Adipocyte (in vitro differentiated cells): ENCODE measurements at regions not wholly inside any gene's neighbourhood (a gene's known extent, or its start where the extent isn't known, plus 50 kb on each side); places are given as distances from the start of the nearest gene placed in this dataset.
A peak's percentile ranks its signal among the peaks of the same experiment; 100 is the strongest.

ENCODE experiments used
- DNase-seq: peaks from one replicate; pipeline ENCODE4 v3.0.0-alpha.2; 2015; ENCODE audit warnings: low read depth
- H3K27me3 ChIP-seq: replicated peaks from 2 replicates; pipeline ENCODE4 v1.7.0; 2013; ENCODE audit warnings: mild to moderate bottlenecking, low read length, moderate library complexity; ENCODE audit not compliant: control insufficient read depth, insufficient read depth
- H3K36me3 ChIP-seq: 2 replicates; pipeline ENCODE4 v1.7.0; 2013; ENCODE audit warnings: low read length, mild to moderate bottlenecking, moderate library complexity; ENCODE audit not compliant: control insufficient read depth, insufficient read depth, severe bottlenecking
- H3K4me1 ChIP-seq: 2 replicates; pipeline ENCODE4 v1.7.0; 2013; ENCODE audit warnings: mild to moderate bottlenecking, low read length, moderate library complexity; ENCODE audit not compliant: control insufficient read depth, insufficient read depth
- H3K4me3 ChIP-seq: 2 replicates; pipeline ENCODE4 v1.7.0; 2013; ENCODE audit warnings: mild to moderate bottlenecking, low read length, moderate library complexity
- H3K9ac ChIP-seq: 2 replicates; pipeline ENCODE4 v1.7.0; 2013; ENCODE audit warnings: mild to moderate bottlenecking, low read length, moderate library complexity
- H3K9me3 ChIP-seq: 2 replicates; pipeline ENCODE4 v1.7.0; 2013; ENCODE audit warnings: mild to moderate bottlenecking, low read length, moderate library complexity; ENCODE audit not compliant: control insufficient read depth

DNA sequence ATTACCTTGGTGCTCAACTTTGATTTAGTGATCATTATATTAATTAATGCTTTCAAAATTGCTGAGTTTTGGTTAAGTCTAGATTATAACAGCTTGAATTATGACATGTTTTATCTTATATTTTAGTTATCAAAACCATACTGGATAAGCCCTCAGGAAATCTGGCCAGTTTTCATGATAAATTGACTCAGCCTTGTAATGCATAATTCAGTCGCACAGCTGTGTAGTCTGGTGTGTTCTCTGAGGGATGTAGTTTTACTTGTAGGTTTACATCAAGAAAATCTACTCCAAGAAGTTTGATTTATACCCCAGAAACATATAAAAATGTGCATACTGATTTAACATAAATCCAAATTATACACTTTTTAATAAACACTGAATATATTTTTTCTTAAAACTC is 477.5 kb downstream of the SPRY1 start:
- Histone ChIP-seq H3K27me3 (no peaks in the 10 kb centered on the region), H3K9me3 (no peaks in the 10 kb centered on the region)
- no peak for DNase-seq

DNA sequence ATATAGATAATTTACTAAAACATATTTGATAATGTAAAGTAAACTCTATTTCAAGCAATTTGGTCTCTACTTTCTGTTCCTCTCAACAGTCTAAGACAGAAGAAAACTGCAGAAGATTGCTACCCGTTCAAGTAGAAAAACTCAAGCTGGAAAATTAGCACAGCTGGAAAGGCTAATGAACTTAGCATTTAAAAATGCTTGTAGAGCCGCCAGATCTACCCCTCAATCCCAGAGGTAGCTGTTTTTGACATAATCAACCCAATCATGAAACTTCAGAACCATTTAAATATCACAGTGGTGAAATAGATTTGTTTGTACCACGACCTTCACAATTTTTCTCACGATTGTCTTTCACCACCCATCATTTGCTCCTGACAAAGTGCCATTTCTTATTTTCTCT is 479.5 kb downstream of the SPRY1 start:
- H3K27me3 ChIP-seq: no peaks in the 10 kb centered on the region
- no peak overlapping the region for H3K9ac ChIP-seq
- H3K4me3 ChIP-seq: no peak overlapping the region
- H3K36me3 ChIP-seq: no peaks in the 10 kb centered on the region
- H3K4me1 ChIP-seq: peaks cover 10% of the 10 kb centered on the region
- DNase-seq: no peak
- H3K9me3 ChIP-seq: no peaks in the 10 kb centered on the region

More for the DNA sequence above, 477.5 kb downstream of the SPRY1 start:
- Histone ChIP-seq H3K4me1 (peaks cover 22% of the 10 kb centered on the region), H3K4me3 (no peak overlapping the region), H3K9ac (no peak overlapping the region), H3K36me3 (no peaks in the 10 kb centered on the region)

DNA sequence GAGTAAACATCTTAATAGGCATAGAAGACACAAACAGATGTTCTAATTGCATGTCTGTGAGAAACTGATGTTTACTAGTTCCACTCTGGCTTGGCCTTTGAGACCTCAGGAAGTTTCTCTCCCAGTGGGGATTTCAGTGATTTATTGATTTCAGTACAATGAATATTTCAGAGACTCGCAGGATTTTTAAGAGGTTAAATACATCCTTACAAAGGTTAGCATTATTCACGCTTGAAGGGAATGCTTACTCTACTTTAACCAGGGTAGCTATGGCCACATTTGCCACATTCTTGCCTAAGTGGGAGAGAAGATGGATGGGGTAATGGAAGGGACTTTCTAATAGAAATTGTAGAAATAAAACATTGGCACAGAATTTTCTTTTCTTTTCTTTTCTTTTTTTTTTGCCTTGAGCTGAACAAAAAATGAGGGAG is 480.1 kb downstream of the SPRY1 start:
- H3K9ac ChIP-seq: no peak overlapping the region
- H3K4me3 ChIP-seq: no peak overlapping the region
- no peak for DNase-seq

DNA sequence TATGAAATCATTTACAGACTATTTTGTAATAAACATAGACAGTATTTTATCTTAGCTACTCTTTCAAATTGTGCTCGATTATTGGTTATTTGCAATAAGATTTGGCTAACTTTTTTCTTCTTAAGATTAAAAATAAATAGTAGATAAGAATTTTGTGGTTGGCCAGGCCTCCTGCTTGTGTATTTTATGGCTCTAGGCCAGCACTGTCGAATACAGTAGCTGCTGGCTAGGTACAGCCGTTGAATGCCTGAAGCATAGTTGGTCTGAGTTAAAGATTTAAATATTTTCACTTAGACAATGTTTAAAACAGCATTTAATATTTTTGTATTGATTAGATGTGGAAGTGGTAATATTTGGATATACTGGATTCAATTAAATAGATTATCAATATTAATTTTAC is 481.0 kb downstream of the SPRY1 start:
- no peaks in the 10 kb centered on the region for H3K9me3 ChIP-seq
- H3K9ac ChIP-seq: no peak overlapping the region
- H3K36me3 ChIP-seq: no peaks in the 10 kb centered on the region
- H3K27me3 ChIP-seq: no peaks in the 10 kb centered on the region
- no peak overlapping the region for H3K4me3 ChIP-seq
- DNase-seq: no peak
- H3K4me1 ChIP-seq: peaks cover 10% of the 10 kb centered on the region

More for the DNA sequence above, 480.1 kb downstream of the SPRY1 start:
- H3K27me3 ChIP-seq: no peaks in the 10 kb centered on the region
- peaks cover 10% of the 10 kb centered on the region for H3K4me1 ChIP-seq
- H3K9me3 ChIP-seq: no peaks in the 10 kb centered on the region
- no peaks in the 10 kb centered on the region for H3K36me3 ChIP-seq

DNA sequence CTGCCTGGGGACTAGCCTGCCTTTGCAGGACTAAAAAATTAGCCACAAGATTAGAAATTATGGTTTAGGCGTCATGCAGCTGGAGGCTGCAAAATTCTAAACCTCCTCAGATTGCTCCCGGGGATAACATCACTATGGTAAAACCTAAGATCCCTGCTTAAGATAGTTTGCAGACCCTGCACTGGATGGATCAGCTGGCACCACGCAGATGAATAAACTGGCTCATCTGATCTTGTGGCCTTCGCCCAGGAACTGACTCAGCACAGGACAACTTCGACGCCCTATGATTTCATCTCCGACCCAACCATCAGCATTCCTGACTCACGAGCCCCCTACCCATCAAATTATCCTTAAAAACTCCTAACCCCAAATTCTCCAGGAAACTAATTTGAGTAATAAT is 482.4 kb downstream of the SPRY1 start:
- DNase-seq: no peak
- H3K9ac ChIP-seq: no peak overlapping the region
- H3K4me3 ChIP-seq: no peak overlapping the region
- peaks cover 10% of the 10 kb centered on the region for H3K4me1 ChIP-seq
- H3K9me3 ChIP-seq: no peaks in the 10 kb centered on the region
- H3K36me3 ChIP-seq: no peaks in the 10 kb centered on the region
- no peaks in the 10 kb centered on the region for H3K27me3 ChIP-seq

DNA sequence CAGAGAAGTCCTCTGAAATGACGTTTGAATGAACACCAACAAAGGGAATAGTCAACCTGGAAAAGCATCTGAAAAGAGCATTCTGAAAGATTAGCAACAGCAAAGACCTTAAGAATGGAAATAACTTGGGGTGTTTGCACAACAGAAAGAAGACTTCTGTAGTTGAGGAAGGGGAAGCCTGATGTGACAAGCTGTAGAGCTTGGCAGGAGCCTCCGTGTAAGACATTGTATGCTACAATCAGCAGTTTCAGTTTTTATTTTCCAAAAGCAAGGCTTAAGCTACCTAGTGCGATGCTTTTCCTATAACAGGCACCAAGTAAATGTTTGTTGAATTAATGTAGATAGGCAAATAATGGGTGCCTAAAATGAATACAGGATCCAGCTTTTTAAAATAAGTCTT is 484.0 kb downstream of the SPRY1 start:
- H3K9ac ChIP-seq: no peak overlapping the region
- H3K36me3 ChIP-seq: no peaks in the 10 kb centered on the region
- H3K9me3 ChIP-seq: no peaks in the 10 kb centered on the region
- H3K4me3 ChIP-seq: no peak overlapping the region
- no peaks in the 10 kb centered on the region for H3K27me3 ChIP-seq
- peaks cover 10% of the 10 kb centered on the region for H3K4me1 ChIP-seq
- DNase-seq: no peak

DNA sequence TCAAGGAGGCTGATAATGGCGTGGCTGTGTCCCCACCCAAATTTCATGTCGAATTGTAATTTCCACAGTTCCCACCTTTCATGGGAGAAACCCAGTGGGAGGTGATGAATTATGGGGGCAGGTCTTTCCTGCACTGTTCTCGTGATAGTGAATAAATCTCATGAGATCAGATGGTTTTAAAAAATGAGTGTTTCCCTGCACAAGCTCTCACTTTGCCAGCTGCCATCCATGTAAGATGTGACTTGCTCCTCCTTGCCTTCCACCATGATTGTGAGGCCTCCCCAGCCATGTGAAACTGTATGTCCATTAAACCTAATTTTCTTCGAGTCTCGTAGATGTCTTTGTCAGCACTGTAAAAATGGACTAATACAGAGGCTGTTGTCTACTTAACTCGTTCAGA is 488.3 kb downstream of the SPRY1 start:
- no peak overlapping the region for H3K4me3 ChIP-seq
- no peaks in the 10 kb centered on the region for H3K27me3 ChIP-seq
- H3K9ac ChIP-seq: no peak overlapping the region
- DNase-seq: no peak
- no peaks in the 10 kb centered on the region for H3K9me3 ChIP-seq
- no peaks in the 10 kb centered on the region for H3K36me3 ChIP-seq
- H3K4me1 ChIP-seq: peaks cover 10% of the 10 kb centered on the region

DNA sequence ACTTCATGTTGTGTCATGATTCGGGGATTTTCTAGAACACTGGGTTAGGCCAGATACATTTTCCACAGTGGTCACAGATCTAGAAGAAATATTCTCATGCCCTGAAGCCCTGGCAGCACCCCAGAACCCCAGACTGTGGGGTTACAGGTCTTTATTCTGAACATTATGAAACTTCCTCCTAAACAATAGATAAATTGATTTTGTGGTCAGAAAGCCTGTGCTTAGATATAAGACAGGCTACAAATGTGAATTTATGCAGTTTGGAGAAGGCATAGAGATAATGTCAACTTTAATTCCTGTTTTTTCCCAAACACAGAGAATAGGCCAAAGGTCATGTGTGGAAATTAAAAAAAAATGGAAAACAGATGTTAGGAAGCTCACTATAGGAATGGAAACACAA is 492.9 kb downstream of the SPRY1 start:
- H3K36me3 ChIP-seq: no peaks in the 10 kb centered on the region
- H3K9me3 ChIP-seq: no peaks in the 10 kb centered on the region
- no peaks in the 10 kb centered on the region for H3K27me3 ChIP-seq
- H3K9ac ChIP-seq: peak overlapping the region; percentile 36
- peaks cover 31% of the 10 kb centered on the region for H3K4me1 ChIP-seq
- peak; percentile 70 for DNase-seq
- no peak overlapping the region for H3K4me3 ChIP-seq

DNA sequence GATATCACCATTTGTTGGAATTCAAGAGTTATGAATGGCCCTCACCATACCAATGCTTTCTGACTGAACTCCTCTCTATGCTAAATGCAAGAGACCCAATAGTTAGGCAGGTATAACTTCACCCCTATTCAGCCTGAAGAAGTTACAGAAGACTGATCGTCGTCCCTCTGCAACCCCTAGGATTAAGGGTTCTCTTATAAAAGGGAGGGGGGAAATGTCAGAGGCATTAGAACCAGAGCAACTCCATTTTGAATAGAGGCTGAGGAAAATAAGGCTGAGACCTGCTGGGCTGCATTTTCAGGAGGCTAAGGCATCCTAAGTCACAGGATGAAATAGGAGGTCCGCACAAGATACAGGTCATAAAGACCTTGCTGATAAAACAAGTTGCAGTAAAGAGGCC is 494.3 kb downstream of the SPRY1 start:
- H3K9ac ChIP-seq: no peak overlapping the region
- DNase-seq: no peak
- peaks cover 34% of the 10 kb centered on the region for H3K4me1 ChIP-seq
- no peaks in the 10 kb centered on the region for H3K9me3 ChIP-seq
- H3K36me3 ChIP-seq: no peaks in the 10 kb centered on the region
- no peaks in the 10 kb centered on the region for H3K27me3 ChIP-seq
- no peak overlapping the region for H3K4me3 ChIP-seq

DNA sequence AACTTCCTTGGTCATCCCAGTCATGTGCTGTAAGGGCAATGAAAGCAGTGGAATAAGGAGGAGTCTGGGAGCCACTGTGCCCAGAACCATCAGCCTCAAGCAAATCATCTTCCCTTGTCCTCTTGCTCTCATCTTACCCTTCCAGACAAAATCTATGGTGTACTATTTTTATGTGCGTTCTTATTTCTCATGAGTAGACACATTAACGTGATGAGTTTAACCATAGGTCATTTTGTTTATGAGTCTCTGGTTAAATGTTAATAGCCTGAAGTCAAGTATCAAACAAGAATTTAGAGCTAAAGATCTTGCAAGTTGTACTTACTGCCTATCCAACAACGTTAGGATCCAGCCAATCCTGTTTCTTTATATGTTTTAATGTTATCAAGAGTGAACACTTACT is 495.3 kb downstream of the SPRY1 start:
- no peaks in the 10 kb centered on the region for H3K36me3 ChIP-seq
- no peaks in the 10 kb centered on the region for H3K27me3 ChIP-seq
- DNase-seq: no peak
- H3K4me1 ChIP-seq: peaks cover 43% of the 10 kb centered on the region
- H3K4me3 ChIP-seq: no peak overlapping the region
- H3K9me3 ChIP-seq: no peaks in the 10 kb centered on the region
- H3K9ac ChIP-seq: no peak overlapping the region

DNA sequence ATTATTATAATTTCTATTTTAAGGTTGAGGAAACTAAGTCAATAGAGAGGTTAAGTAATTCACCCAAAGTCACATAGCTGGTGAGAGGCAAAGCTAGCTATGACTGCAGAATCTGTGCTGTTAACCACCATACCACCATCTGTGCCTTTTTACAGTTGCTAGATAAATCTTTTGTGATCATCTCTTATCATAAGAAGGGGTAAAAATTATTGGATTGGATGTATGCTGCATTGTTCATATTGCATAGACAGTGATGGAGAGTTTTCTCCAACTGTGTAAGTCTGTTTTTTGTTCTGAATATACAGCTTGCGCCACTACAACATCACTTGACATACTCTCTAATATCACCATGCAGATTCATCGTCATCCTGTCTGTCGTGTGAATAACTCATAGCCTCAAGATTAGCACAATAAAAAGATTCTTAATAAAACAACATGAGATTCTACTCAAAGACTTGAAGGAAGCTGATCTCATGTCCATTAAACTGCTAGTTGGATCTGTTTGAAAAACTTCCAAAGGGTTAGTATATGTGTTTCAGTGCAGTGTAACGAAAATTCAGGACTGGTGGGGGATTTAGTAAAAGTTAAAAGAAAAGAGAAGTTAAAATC is 495.9 kb downstream of the SPRY1 start:
- no peak overlapping the region for H3K4me3 ChIP-seq
- H3K4me1 ChIP-seq: peaks cover 49% of the 10 kb centered on the region
- H3K9ac ChIP-seq: peak overlapping the region; percentile 60
- no peaks in the 10 kb centered on the region for H3K9me3 ChIP-seq
- H3K36me3 ChIP-seq: no peaks in the 10 kb centered on the region
- no peak for DNase-seq
- H3K27me3 ChIP-seq: no peaks in the 10 kb centered on the region
